Left lung (tissue), 4 donors: ENCODE measurements at regions not wholly inside any gene's neighbourhood (a gene's known extent, or its start where the extent isn't known, plus 50 kb on each side); places are given as distances from the start of the nearest gene placed in this dataset.

Source experiments
- ATAC-seq: fragments of 200-7000 bp; cut with Tn5 transposase; one replicate; pipeline ENCODE4 v1.9.1; 2020; ENCODE audit warnings: moderate library complexity
- DNase-seq, 4 donors: peaks; one replicate each; pipeline ENCODE4 v3.0.0-alpha.2; 2013 to 2020
- H3K27ac ChIP-seq, 2 donors: fragments of 200-600 bp; sonication (generic) in 1 of 2; one replicate each; pipeline versions ENCODE4 v1.5.0 to v1.8.0; 2020 to 2021
- H3K27me3 ChIP-seq, 2 donors: fragments of 200-600 bp; sonication (generic) in 1 of 2; one replicate each; pipeline versions ENCODE4 v1.5.0 to v1.8.0; 2020 to 2021
- H3K36me3 ChIP-seq, 2 donors: fragments of 200-600 bp; sonication (generic) in 1 of 2; one replicate each; pipeline versions ENCODE4 v1.5.0 to v1.8.0; 2020 to 2021
- H3K4me1 ChIP-seq, 2 donors: fragments of 200-600 bp; one replicate each; pipeline ENCODE4 v1.8.0; 2021
- H3K4me3 ChIP-seq, 2 donors: fragments of 200-600 bp; sonication (generic) in 1 of 2; one replicate each; pipeline versions ENCODE4 v1.5.0 to v1.8.0; 2020 to 2021; ENCODE audit warnings: mild to moderate bottlenecking in 1 of 2
- H3K9me3 ChIP-seq, 2 donors: fragments of 200-600 bp; sonication (generic) in 1 of 2; one replicate each; pipeline versions ENCODE4 v1.5.0 to v1.8.0; 2020 to 2021
- CTCF ChIP-seq, 2 donors: fragments of 200-600 bp; sonication (generic) in 1 of 2; IDR thresholded peaks; one replicate each; pipeline versions ENCODE4 v1.5.0 to v1.8.0; 2021; ENCODE audit warnings: antibody characterized with exemption in 2 of 2
- intact Hi-C, 2 donors: fragments of 100-400 bp; cut with DNase I; formaldehyde crosslinking; loops; one replicate each; pipeline versions ENCODE4 v1.11.2 to v1.14.2; 2022
- donor health status: DM: no; HTN: yes; CAD: no.
- donor health status: DM: no; HTN: no; CAD: no.

- no peak overlapping the region for H3K27ac ChIP-seq
- peaks cover 0 to 4% of the 10 kb centered on the region in 2 donors for H3K9me3 ChIP-seq
- no peak for TF ChIP-seq CTCF (IDR thresholded peaks at IDR 0.05)
- H3K4me1 ChIP-seq, result peaks cover 0 to 8% of the 10 kb centered on the region in 2 donors
- DNase-seq (no peak), ATAC-seq (no peak)
- H3K27me3 ChIP-seq, result no peaks in the 10 kb centered on the region
- intact Hi-C loops, result loop anchor here in 1 of 2 donors (10.0 kb wide), 1 partner anchor 263 kb away; no protein-coding TSS in a partner anchor
- H3K36me3 ChIP-seq, result no peaks in the 10 kb centered on the region
- H3K4me3 ChIP-seq, result no peak overlapping the region
Measured at GRCh38 chr2:9137379-9138150, 69.0 kb upstream of the ASAP2 start.

- ATAC-seq (no peak), DNase-seq (no peak)
- Histone ChIP-seq H3K4me1 (peaks cover 0 to 4% of the 10 kb centered on the region in 2 donors), H3K27me3 (no peaks in the 10 kb centered on the region), H3K4me3 (no peak overlapping the region), H3K36me3 (no peaks in the 10 kb centered on the region), H3K9me3 (peaks cover 0 to 4% of the 10 kb centered on the region in 2 donors), H3K27ac (no peak overlapping the region)
- TF ChIP-seq CTCF (IDR thresholded peaks at IDR 0.05), result no peak
- intact Hi-C loops, result loop anchor here in 1 of 2 donors (10.0 kb wide), 1 partner anchor 261 kb away; no protein-coding TSS in a partner anchor
Measured at GRCh38 chr2:9135822-9136558, 70.6 kb upstream of the ASAP2 start.

- ATAC-seq (no peak), DNase-seq (no peak)
- no peaks in the 10 kb centered on the region for H3K27me3 ChIP-seq
- H3K36me3 ChIP-seq, result no peaks in the 10 kb centered on the region
- intact Hi-C loops, result no loop called here
- no peaks in the 10 kb centered on the region for H3K9me3 ChIP-seq
- no peaks in the 10 kb centered on the region for H3K4me1 ChIP-seq
- no peak overlapping the region for H3K4me3 ChIP-seq
- no peak overlapping the region for H3K27ac ChIP-seq
- no peak for TF ChIP-seq CTCF (IDR thresholded peaks at IDR 0.05)
Measured at GRCh38 chr2:9127316-9127715, 79.3 kb upstream of the ASAP2 start.

- H3K9me3 ChIP-seq, result no peaks in the 10 kb centered on the region
Measured at GRCh38 chr2:9126540-9126939, 80.1 kb upstream of the ASAP2 start.

More at GRCh38 chr2:9126540-9126939, 80.1 kb upstream of the ASAP2 start:
- no peaks in the 10 kb centered on the region for H3K36me3 ChIP-seq
- no peak overlapping the region for H3K4me3 ChIP-seq
- DNase-seq (no peak), ATAC-seq (no peak)
- H3K27ac ChIP-seq, result no peak overlapping the region
- no peak for TF ChIP-seq CTCF (IDR thresholded peaks at IDR 0.05)
- no peaks in the 10 kb centered on the region for H3K27me3 ChIP-seq
- H3K4me1 ChIP-seq, result no peaks in the 10 kb centered on the region
- intact Hi-C loops, result no loop called here
